ENCODE measurements at regions not wholly inside any gene's neighbourhood (a gene's known extent, or its start where the extent isn't known, plus 50 kb on each side); places are given as distances from the start of the nearest gene placed in this dataset.

GRCh38 chr9:29006628-29007027, 1433.3 kb upstream of the C9orf72 start:
- ChIA-PET RAD21 (ENCODE audit: low non-redundant PET in 1 of 2, low total read pairs in 2 of 2, uncharacterized antibody in 2 of 2, unreplicated experiment in 2 of 2) (no interaction called here), CTCF (no interaction called here), POLR2A (no interaction called here)
- H3K4me1 ChIP-seq (ENCODE audit: control insufficient read depth in 1 of 2, insufficient read depth in 2 of 2, low read length in 2 of 2): no peaks in the 10 kb centered on the region
- peaks cover 0 to 3% of the 10 kb centered on the region in 2 experiments; a peak in 1 of 4 replicates for H3K9me3 ChIP-seq (ENCODE audit: control insufficient read depth in 1 of 2, insufficient read depth in 1 of 2, low read depth in 1 of 2, low read length in 2 of 2)
- H3K36me3 ChIP-seq (ENCODE audit: control insufficient read depth in 1 of 2, insufficient read depth in 2 of 2, low read length in 2 of 2): no peaks in the 10 kb centered on the region
- BruUV-seq (replicated peaks): no TSS peak
- no peak overlapping the region for H3K27ac ChIP-seq (ENCODE audit: low read depth, low read length)
- H3K9me2 ChIP-seq (ENCODE audit: insufficient read depth): no peaks in the 10 kb centered on the region
- H2AFZ ChIP-seq (ENCODE audit: low read depth, low read length, poor library complexity, severe bottlenecking): no peak overlapping the region
- H4K20me1 ChIP-seq (ENCODE audit: insufficient read depth): no peaks in the 10 kb centered on the region
- ATAC-seq: no peak
- no peaks in the 10 kb centered on the region for H3K27me3 ChIP-seq (ENCODE audit: insufficient read depth, low read length)
- no peak overlapping the region for H3K9ac ChIP-seq (ENCODE audit: low read length)
- TF ChIP-seq EZH2phosphoT487 (IDR thresholded peaks at IDR 0.05; ENCODE audit: borderline replicate concordance): no peak
- TF ChIP-seq SP1 (IDR thresholded peaks at IDR 0.05; ENCODE audit: low read depth): no peak
- H3K79me2 ChIP-seq (ENCODE audit: insufficient read depth, low read length): no peaks in the 10 kb centered on the region
- H3K4me2 ChIP-seq (ENCODE audit: low read length): no peak overlapping the region
- H3K4me3 ChIP-seq (replicated peaks in 1 of 2; ENCODE audit: low read depth in 1 of 2, low read length in 2 of 2): no peak overlapping the region
- DNase-seq (ENCODE audit: low read depth, low spot score): no peak
- intact Hi-C loops (cut with micrococcal nuclease): no loop called here

- POLR2A ChIA-PET: no interaction called here
- DNase-seq (ENCODE audit: low read depth, low spot score): no peak
- no peaks in the 10 kb centered on the region for H3K9me2 ChIP-seq (ENCODE audit: insufficient read depth)
- H4K20me1 ChIP-seq (ENCODE audit: insufficient read depth): no peaks in the 10 kb centered on the region
- no TSS peak for BruUV-seq (replicated peaks)
- no peak overlapping the region for H3K27ac ChIP-seq (ENCODE audit: low read depth, low read length)
- H3K9me3 ChIP-seq (ENCODE audit: control insufficient read depth in 1 of 2, insufficient read depth in 1 of 2, low read depth in 1 of 2, low read length in 2 of 2): no peaks in the 10 kb centered on the region
- RAD21 ChIA-PET (ENCODE audit: low non-redundant PET in 1 of 2, low total read pairs in 2 of 2, uncharacterized antibody in 2 of 2, unreplicated experiment in 2 of 2): no interaction called here
- no peaks in the 10 kb centered on the region for H3K27me3 ChIP-seq (ENCODE audit: insufficient read depth, low read length)
- H3K4me3 ChIP-seq (replicated peaks in 1 of 2; ENCODE audit: low read depth in 1 of 2, low read length in 2 of 2): no peak overlapping the region
- intact Hi-C loops (cut with micrococcal nuclease): no loop called here
- no peak overlapping the region for H2AFZ ChIP-seq (ENCODE audit: low read depth, low read length, poor library complexity, severe bottlenecking)
- no peak overlapping the region for H3K9ac ChIP-seq (ENCODE audit: low read length)
- ATAC-seq: no peak
- CTCF ChIA-PET: no interaction called here
- no peaks in the 10 kb centered on the region for H3K79me2 ChIP-seq (ENCODE audit: insufficient read depth, low read length)
- TF ChIP-seq SIN3A (IDR thresholded peaks at IDR 0.05; ENCODE audit: low read depth) (no peak), ATF3 (IDR thresholded peaks at IDR 0.05) (no peak), RAD21 (IDR thresholded peaks at IDR 0.05; ENCODE audit: low read depth) (no peak), POLR2AphosphoS5 (IDR thresholded peaks at IDR 0.05; ENCODE audit: low read depth, low read length) (no peak), SRF (IDR thresholded peaks at IDR 0.05; ENCODE audit: low read depth) (no peak), JUND (IDR thresholded peaks at IDR 0.05) (no peak), CTCF (IDR thresholded peaks at IDR 0.05 in 2 of 3, conservative IDR thresholded peaks at IDR 0.05 in 1 of 3; ENCODE audit: borderline replicate concordance in 1 of 3, insufficient read depth in 1 of 3, low read depth in 2 of 3, low read length in 2 of 3) (no peak), MAX (IDR thresholded peaks at IDR 0.05) (no peak), ELF1 (IDR thresholded peaks at IDR 0.05; ENCODE audit: borderline replicate concordance, low read depth) (no peak), POLR2A (IDR thresholded peaks at IDR 0.05; ENCODE audit: borderline replicate concordance, extremely low read depth, insufficient read depth, insufficient read length) (no peak)
- no peak overlapping the region for H3K4me2 ChIP-seq (ENCODE audit: low read length)
- H3K4me1 ChIP-seq (ENCODE audit: control insufficient read depth in 1 of 2, insufficient read depth in 2 of 2, low read length in 2 of 2): no peaks in the 10 kb centered on the region
- H3K36me3 ChIP-seq (ENCODE audit: control insufficient read depth in 1 of 2, insufficient read depth in 2 of 2, low read length in 2 of 2): no peaks in the 10 kb centered on the region
Measured at GRCh38 chr9:29012911-29013310, 1439.6 kb upstream of the C9orf72 start.
